CD14-positive monocyte (primary cell): ENCODE measurements at regions not wholly inside any gene's neighbourhood (a gene's known extent, or its start where the extent isn't known, plus 50 kb on each side); places are given as distances from the start of the nearest gene placed in this dataset.

ENCODE experiments used
- DNase-seq, 3 donors: peaks; one replicate each; pipeline ENCODE4 v3.0.0-alpha.2; 2011 to 2022
- H2AFZ ChIP-seq: 2 replicates; pipeline ENCODE4 v1.6.0; 2012; ENCODE audit warnings: mild to moderate bottlenecking, low read depth, low read length, inconsistent platforms; ENCODE audit not compliant: insufficient read depth, poor library complexity, severe bottlenecking
- H3K27ac ChIP-seq, 2 donors: 1 replicate in 1 of 2; 2 replicates in 1 of 2; pipeline ENCODE4 v1.5.1; 2012 to 2013; ENCODE audit warnings: low read length in 2 of 2, control low read depth in 1 of 2, inconsistent platforms in 1 of 2, low read depth in 1 of 2, mild to moderate bottlenecking in 1 of 2
- H3K27me3 ChIP-seq, 2 donors: one replicate each; pipeline versions ENCODE4 v1.6.0 to v1.6.1; 2011 to 2013; ENCODE audit warnings: low read length in 2 of 2; ENCODE audit not compliant: control insufficient read depth in 2 of 2, insufficient read depth in 2 of 2
- H3K36me3 ChIP-seq, 2 donors: replicated peaks in 1 of 2; 1 replicate in 1 of 2; 2 replicates in 1 of 2; pipeline versions ENCODE4 v1.5.1 to v1.6.1; 2012 to 2013; ENCODE audit warnings: low read length in 2 of 2, control low read depth in 1 of 2, inconsistent platforms in 1 of 2, mild to moderate bottlenecking in 1 of 2; ENCODE audit not compliant: insufficient read depth in 2 of 2, control insufficient read depth in 1 of 2
- H3K4me1 ChIP-seq, 2 donors: 1 replicate in 1 of 2; 2 replicates in 1 of 2; pipeline versions ENCODE4 v1.5.1 to v1.6.1; 2012 to 2013; ENCODE audit warnings: low read length in 2 of 2, control low read depth in 1 of 2, inconsistent platforms in 1 of 2, mild to moderate bottlenecking in 1 of 2, moderate library complexity in 1 of 2; ENCODE audit not compliant: insufficient read depth in 2 of 2, control insufficient read depth in 1 of 2
- H3K4me2 ChIP-seq: replicated peaks from 2 replicates; pipeline ENCODE3; 2012; ENCODE audit warnings: low read length, moderate library complexity, mild to moderate bottlenecking; ENCODE audit not compliant: poor library complexity, severe bottlenecking; ENCODE audit errors: extremely low read depth
- H3K4me3 ChIP-seq, 3 experiments: fragments of 200-600 bp in 1 of 3; sonication (generic) in 1 of 3; replicated peaks in 1 of 3; 1 replicate in 2 of 3; 2 replicates in 1 of 3; pipeline ENCODE4 v1.5.1; 2011 to 2013; ENCODE audit warnings: low read length in 3 of 3, mild to moderate bottlenecking in 3 of 3, control low read depth in 2 of 3, low read depth in 2 of 3, inconsistent platforms in 1 of 3, moderate library complexity in 1 of 3
- H3K79me2 ChIP-seq: 2 replicates; pipeline ENCODE4 v1.6.0; 2012; ENCODE audit warnings: mild to moderate bottlenecking, control low read depth, inconsistent platforms, low read length, moderate library complexity; ENCODE audit not compliant: insufficient read depth
- H3K9ac ChIP-seq: 2 replicates; pipeline ENCODE4 v1.6.0; 2017; ENCODE audit warnings: low read length, mild to moderate bottlenecking; ENCODE audit not compliant: insufficient read depth, poor library complexity, severe bottlenecking
- H3K9me3 ChIP-seq, 2 donors: replicated peaks in 1 of 2; 1 replicate in 1 of 2; 2 replicates in 1 of 2; pipeline versions ENCODE4 v1.5.1 to v1.6.1; 2012 to 2013; ENCODE audit warnings: low read length in 2 of 2, control low read depth in 1 of 2; ENCODE audit not compliant: control insufficient read depth in 1 of 2, insufficient read depth in 1 of 2
- H4K20me1 ChIP-seq: 2 replicates; pipeline ENCODE4 v1.6.0; 2012; ENCODE audit warnings: mild to moderate bottlenecking, low read length, control low read depth, moderate library complexity; ENCODE audit not compliant: insufficient read depth
- H3K27ac Mint-ChIP-seq, 7 donors: one replicate each; pipeline ENCODE4 v1.8.0; 2020; ENCODE audit warnings: mild to moderate bottlenecking in 7 of 7, mixed read lengths in 7 of 7, moderate library complexity in 6 of 7, inconsistent platforms in 2 of 7
- H3K27me3 Mint-ChIP-seq, 3 donors: one replicate each; pipeline ENCODE4 v1.8.0; 2021 to 2022; ENCODE audit warnings: low read depth in 3 of 3, mild to moderate bottlenecking in 3 of 3, mixed read lengths in 3 of 3, moderate library complexity in 3 of 3, inconsistent platforms in 1 of 3
- H3K36me3 Mint-ChIP-seq, 2 donors: one replicate each; pipeline ENCODE4 v1.8.0; 2020; ENCODE audit warnings: mixed read lengths in 2 of 2, inconsistent platforms in 1 of 2, mild to moderate bottlenecking in 1 of 2
- H3K4me1 Mint-ChIP-seq: one replicate; pipeline ENCODE4 v1.8.0; 2020; ENCODE audit warnings: mild to moderate bottlenecking, mixed read lengths
- H3K4me3 Mint-ChIP-seq, 2 donors: one replicate each; pipeline ENCODE4 v1.8.0; 2020; ENCODE audit warnings: mild to moderate bottlenecking in 2 of 2, mixed read lengths in 2 of 2, moderate library complexity in 1 of 2
- H3K9me3 Mint-ChIP-seq, 7 donors: one replicate each; pipeline ENCODE4 v1.8.0; 2020 to 2022; ENCODE audit warnings: mixed read lengths in 7 of 7, mild to moderate bottlenecking in 6 of 7, moderate library complexity in 6 of 7, inconsistent platforms in 2 of 7
- CTCF ChIP-seq: fragments of 200-600 bp; IDR thresholded peaks from one replicate; pipeline ENCODE4 v1.8.0; 2022; ENCODE audit warnings: antibody characterized with exemption, mild to moderate bottlenecking
- WGBS: methylation state at CpG from one replicate; pipeline ENCODE4 v1.1.5; 2013; ENCODE audit warnings: missing lambda C conversion rate; ENCODE audit not compliant: insufficient coverage; 5-methylcytosine and 5-hydroxymethylcytosine counted together
- intact Hi-C, 2 donors: fragments of 100-400 bp; cut with micrococcal nuclease; formaldehyde crosslinking; loops; one replicate each; pipeline versions ENCODE4 v1.15.0 to v1.15.1; 2023

DNA sequence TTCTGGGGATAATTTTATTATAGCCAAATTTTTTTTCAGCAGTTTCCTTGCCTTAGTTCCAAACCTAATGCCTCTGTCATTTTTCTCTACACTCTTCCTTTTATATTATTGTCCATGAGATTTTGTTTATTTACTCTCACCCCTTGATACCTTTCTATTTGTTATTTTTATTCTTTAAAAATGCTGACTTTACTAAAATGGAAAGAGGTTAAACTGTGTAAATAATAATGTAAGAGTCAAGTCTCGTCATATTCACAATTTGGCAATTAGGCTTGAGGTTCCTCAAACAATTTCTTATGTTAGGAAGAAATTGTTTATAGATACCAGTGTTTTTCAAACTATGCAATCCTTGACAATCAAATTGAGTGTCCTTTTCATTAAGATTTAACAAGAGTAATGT is 428.6 kb upstream of the CDH9 start:
- DNase-seq: no peak
- no peak for TF ChIP-seq CTCF
- Histone ChIP-seq H3K4me1 (no peaks in the 10 kb centered on the region), H3K79me2 (no peaks in the 10 kb centered on the region), H3K27me3 (no peaks in the 10 kb centered on the region), H4K20me1 (no peaks in the 10 kb centered on the region), H3K27ac (no peak overlapping the region), H2AFZ (no peak overlapping the region), H3K9me3 (peaks cover 10 to 12% of the 10 kb centered on the region in 2 donors), H3K9ac (no peak overlapping the region), H3K4me2 (no peak overlapping the region), H3K4me3 (no peak overlapping the region), H3K36me3 (no peaks in the 10 kb centered on the region)
- no CpG with 5 or more reads among the region's 1 CpG for WGBS
- Mint-ChIP-seq H3K27me3 (no peaks in the 10 kb centered on the region), H3K27ac (no peak overlapping the region), H3K4me1 (no peaks in the 10 kb centered on the region), H3K4me3 (no peak overlapping the region), H3K36me3 (no peaks in the 10 kb centered on the region), H3K9me3 (peaks cover under 1 to 11% (median 3%) of the 10 kb centered on the region in 7 donors)
- intact Hi-C loops: no loop called here

GRCh38 chr5:27465140-27465539 is 426.8 kb upstream of the CDH9 start:
- Mint-ChIP-seq H3K27ac (no peak overlapping the region), H3K9me3 (peaks cover 0 to 10% (median 2%) of the 10 kb centered on the region in 7 donors), H3K4me3 (no peak overlapping the region), H3K36me3 (no peaks in the 10 kb centered on the region), H3K27me3 (no peaks in the 10 kb centered on the region), H3K4me1 (no peaks in the 10 kb centered on the region)
- H2AFZ ChIP-seq: no peak overlapping the region
- DNase-seq: no peak
- H3K27me3 ChIP-seq: no peaks in the 10 kb centered on the region
- H3K4me3 ChIP-seq: no peak overlapping the region
- TF ChIP-seq CTCF: no peak
- no peaks in the 10 kb centered on the region for H4K20me1 ChIP-seq
- 57% methylated on average over 1 of the region's 5 CpGs for WGBS
- no peak overlapping the region for H3K9ac ChIP-seq
- H3K79me2 ChIP-seq: no peaks in the 10 kb centered on the region
- H3K4me1 ChIP-seq: no peaks in the 10 kb centered on the region
- no peak overlapping the region for H3K4me2 ChIP-seq
- H3K36me3 ChIP-seq: no peaks in the 10 kb centered on the region
- H3K27ac ChIP-seq: no peak overlapping the region
- peaks cover 6 to 8% of the 10 kb centered on the region in 2 donors for H3K9me3 ChIP-seq
- intact Hi-C loops: no loop called here
